NT2/D1 (cell line): ENCODE measurements at regions not wholly inside any gene's neighbourhood (a gene's known extent, or its start where the extent isn't known, plus 50 kb on each side); places are given as distances from the start of the nearest gene placed in this dataset.
"Not testable (repeated sequence)": the region's sequence is repeated elsewhere in the genome, so short reads cannot be mapped to it uniquely, and the experiment has no call there.

Experiments used
- DNase-seq: peaks from one replicate; pipeline ENCODE4 v3.0.0-alpha.2; 2011; ENCODE audit warnings: low read depth, low spot score
- H3K27me3 ChIP-seq: 2 replicates; pipeline ENCODE4 v1.6.0; 2011; ENCODE audit warnings: mild to moderate bottlenecking; ENCODE audit not compliant: insufficient read length, insufficient read depth
- H3K36me3 ChIP-seq: 2 replicates; pipeline ENCODE4 v1.6.1; 2011; ENCODE audit warnings: mild to moderate bottlenecking, low read length, mixed read lengths; ENCODE audit not compliant: insufficient read depth, insufficient read length
- H3K4me1 ChIP-seq: 2 replicates; pipeline ENCODE4 v1.5.1; 2011; ENCODE audit not compliant: insufficient read depth, insufficient read length
- H3K4me3 ChIP-seq: 2 replicates; pipeline ENCODE4 v1.5.1; 2011; ENCODE audit warnings: low read depth; ENCODE audit not compliant: insufficient read length
- H3K9ac ChIP-seq: 2 replicates; pipeline ENCODE4 v1.6.0; 2011; ENCODE audit warnings: low read depth; ENCODE audit not compliant: insufficient read length
- H3K9me3 ChIP-seq: 2 replicates; pipeline ENCODE4 v1.5.1; 2011; ENCODE audit warnings: mild to moderate bottlenecking, low read length; ENCODE audit not compliant: insufficient read depth
- SUZ12 ChIP-seq: IDR thresholded peaks from 2 replicates; pipeline ENCODE4 v1.6.1; 2011; ENCODE audit not compliant: insufficient read length, insufficient read depth; ENCODE audit errors: extremely low read depth
- YY1 ChIP-seq: IDR thresholded peaks from 2 replicates; pipeline ENCODE4 v1.6.1; 2011; ENCODE audit not compliant: insufficient read length, insufficient read depth
- ZNF274 ChIP-seq: IDR thresholded peaks from 2 replicates; pipeline ENCODE4 v1.6.1; 2011; ENCODE audit warnings: mild to moderate bottlenecking, low read depth, low read length

DNA sequence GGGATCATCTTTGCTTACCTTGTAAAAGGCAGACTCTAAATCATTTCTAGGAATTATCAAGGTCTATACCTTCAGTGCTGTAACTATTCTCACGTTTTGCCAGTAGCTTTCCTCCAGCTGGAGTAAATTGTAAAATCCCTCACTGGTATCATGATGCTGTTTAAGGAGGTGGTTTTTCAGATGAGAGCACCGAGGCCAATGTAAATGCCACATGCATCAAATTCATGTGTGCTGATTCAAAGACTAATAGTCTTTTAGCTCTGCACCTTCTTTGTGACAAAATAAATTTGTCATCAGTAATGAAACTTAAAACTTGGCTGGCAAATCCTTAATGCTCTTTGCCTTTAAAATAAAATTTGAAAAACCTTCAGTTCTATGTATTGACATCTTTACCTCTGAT lies 503.8 kb downstream of the SETD4 start:
- no peak for TF ChIP-seq ZNF274
- TF ChIP-seq SUZ12, result no peak
- no peak for TF ChIP-seq YY1

DNA sequence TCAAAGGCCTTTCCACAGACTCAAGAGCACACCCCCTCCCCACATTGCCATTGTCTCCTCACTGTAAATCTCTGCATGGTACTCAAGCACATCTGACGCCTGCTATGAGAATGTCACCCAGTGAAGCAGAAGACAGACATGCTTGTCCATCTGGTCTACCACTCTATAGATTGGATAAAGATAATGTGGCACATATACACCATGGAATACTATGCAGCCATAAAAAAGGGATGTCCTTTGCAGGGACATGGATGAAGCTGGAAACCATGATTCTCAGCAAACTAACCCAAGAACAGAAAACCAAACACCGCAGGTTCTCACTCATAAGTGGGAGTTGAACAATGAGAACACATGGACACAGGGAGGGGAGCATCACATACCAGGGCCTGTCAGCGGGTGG lies 503.4 kb upstream of the RUNX1 start:
- H3K4me3 ChIP-seq, H3K4me1 ChIP-seq, H3K9ac ChIP-seq, H3K36me3 ChIP-seq, H3K9me3 ChIP-seq, DNase-seq, H3K27me3 ChIP-seq: not testable (repeated sequence)

More for the DNA sequence above, 503.8 kb downstream of the SETD4 start:
- Histone ChIP-seq H3K9ac (no peak overlapping the region), H3K4me1 (no peaks in the 10 kb centered on the region), H3K9me3 (no peaks in the 10 kb centered on the region), H3K36me3 (no peaks in the 10 kb centered on the region), H3K4me3 (no peak overlapping the region), H3K27me3 (no peaks in the 10 kb centered on the region)
- no peak for DNase-seq

DNA sequence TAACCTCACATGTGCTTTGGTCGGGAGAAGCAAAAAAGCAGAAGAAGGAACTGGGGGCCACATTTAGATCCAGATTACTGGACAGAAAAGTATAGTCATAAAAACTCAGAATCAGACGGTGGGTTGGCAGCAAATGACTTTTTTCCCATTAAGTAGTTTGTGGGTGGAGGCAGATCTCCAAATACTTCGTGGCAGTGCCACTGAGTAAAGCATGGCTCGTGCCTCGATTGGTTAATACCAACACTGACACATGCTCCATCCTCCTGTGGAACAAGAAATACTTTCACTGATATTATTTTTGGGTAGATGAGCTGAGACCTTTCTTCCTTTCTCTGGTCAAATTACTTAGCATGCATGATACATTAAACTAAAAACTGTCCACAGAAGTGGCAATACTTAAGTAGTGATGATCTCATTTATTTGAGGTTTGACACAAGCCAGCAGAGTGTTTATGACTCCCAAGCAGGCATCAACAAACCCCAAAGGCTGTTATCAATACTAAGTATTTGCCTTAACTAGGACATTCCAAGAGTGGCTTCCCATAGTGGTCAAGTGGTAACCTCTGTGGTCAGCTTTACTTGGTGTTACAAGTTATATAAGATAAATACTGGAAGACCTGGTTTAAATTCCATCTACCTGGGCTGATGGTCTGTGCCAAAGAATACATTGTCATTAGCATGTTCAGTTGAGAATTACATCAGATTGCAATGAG lies 500.0 kb upstream of the RUNX1 start:
- no peak for DNase-seq
- TF ChIP-seq YY1 (no peak), SUZ12 (no peak), ZNF274 (no peak)
- H3K4me3 ChIP-seq, result no peak overlapping the region
- H3K36me3 ChIP-seq, result no peaks in the 10 kb centered on the region
- H3K27me3 ChIP-seq, result no peaks in the 10 kb centered on the region
- no peak overlapping the region for H3K9ac ChIP-seq
- H3K9me3 ChIP-seq, result no peaks in the 10 kb centered on the region
- no peaks in the 10 kb centered on the region for H3K4me1 ChIP-seq

DNA sequence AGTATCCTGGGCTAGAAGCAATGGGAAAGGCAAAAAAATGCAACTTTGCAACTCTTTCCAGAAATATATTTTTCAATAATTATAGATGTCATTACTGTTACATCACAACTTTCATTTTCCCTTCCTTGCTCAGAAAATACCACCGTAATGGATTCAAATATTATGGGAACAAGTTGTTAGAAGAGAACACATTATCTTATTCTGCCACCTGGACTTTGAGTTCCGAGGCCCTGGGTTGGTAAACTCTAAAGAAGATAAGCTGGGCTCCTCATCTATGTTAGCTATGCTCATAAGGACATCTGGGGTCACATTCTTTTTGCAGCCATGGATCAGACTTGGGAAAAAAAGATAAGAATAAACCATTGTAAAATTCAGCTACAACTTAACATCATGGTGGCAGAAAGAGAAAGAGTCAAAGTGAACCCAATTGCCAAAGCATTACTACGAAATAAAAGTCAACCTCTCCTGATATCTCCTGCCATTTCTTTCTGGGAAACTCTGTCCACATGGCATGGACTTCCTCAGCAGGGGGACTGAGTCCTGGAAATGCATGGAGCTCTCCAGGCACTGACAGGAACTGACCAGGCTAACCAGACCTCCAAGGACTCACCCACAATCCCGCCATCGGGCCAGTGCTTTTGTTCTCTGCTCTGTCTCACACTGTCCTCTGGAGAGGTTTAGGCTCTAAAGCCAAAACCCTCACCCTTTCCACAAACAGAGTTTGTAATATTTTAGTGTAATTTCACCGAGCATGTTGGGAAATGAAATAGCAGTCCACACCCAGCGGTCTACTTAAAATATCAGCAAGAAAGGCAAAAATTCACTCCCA lies 499.1 kb upstream of the RUNX1 start:
- H3K27me3 ChIP-seq, result no peaks in the 10 kb centered on the region
- DNase-seq, result no peak
- TF ChIP-seq SUZ12 (no peak), YY1 (no peak)

DNA sequence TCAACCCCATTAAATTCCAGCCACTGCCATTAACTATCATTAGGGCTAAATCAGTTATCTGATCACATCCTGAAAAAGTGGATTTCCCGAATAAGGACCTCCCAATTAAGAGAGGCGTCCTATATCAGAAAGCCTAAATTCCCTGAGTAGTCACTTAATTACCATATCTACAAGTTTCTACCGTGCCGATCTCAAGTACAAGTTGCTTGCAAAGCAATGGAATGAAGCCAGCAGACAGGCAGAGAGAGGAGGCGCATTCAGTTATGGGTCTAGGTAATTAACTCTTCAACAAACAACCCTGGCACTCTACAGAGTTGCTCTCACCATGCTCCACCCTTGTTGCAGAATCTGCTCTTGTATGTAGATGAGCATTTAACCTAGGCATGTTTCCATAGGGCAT lies 494.6 kb upstream of the RUNX1 start:
- no peaks in the 10 kb centered on the region for H3K4me1 ChIP-seq

More for the DNA sequence above, 499.1 kb upstream of the RUNX1 start:
- Histone ChIP-seq H3K4me3 (no peak overlapping the region), H3K9ac (no peak overlapping the region), H3K9me3 (no peaks in the 10 kb centered on the region), H3K4me1 (no peaks in the 10 kb centered on the region), H3K36me3 (no peaks in the 10 kb centered on the region)

DNA sequence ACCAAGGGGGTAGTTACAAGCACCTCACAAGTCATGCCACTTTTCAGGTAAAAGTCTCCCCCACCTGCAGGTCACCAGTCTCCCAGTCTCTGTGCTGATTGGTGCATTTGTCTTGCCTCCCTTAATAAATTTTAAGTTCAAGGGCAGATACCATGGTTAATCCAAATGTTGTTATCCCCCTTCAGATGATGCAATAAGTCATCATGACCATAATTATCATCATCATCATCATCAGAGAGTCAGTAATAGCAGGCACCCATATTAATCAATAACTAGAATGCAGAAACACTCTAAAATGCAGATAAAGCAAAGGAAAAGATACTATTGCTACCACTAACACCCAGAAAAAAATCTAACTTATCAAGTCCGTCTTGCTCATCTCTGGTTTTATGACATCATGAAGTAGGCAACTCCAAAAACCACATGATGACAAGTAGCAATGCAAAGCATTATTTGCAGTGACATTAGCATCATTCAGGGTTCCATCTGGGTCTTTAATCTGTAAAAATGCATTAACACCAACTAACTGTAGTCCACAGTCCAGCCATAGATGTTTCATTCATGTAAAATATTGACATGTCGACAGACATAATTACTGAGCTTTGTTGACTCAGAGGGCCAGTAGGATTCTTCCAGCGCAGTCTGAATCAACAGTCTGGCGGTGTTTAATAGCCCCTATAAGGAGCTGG lies 492.0 kb upstream of the RUNX1 start:
- no peak overlapping the region for H3K4me3 ChIP-seq
- no peaks in the 10 kb centered on the region for H3K27me3 ChIP-seq
- DNase-seq, result no peak
- no peaks in the 10 kb centered on the region for H3K4me1 ChIP-seq
- H3K9ac ChIP-seq, result no peak overlapping the region
- TF ChIP-seq YY1, result no peak
- no peak for TF ChIP-seq SUZ12
- TF ChIP-seq ZNF274, result no peak
- H3K9me3 ChIP-seq, result peaks cover 1% of the 10 kb centered on the region; the same call in 1 of the 2 replicates
- no peaks in the 10 kb centered on the region for H3K36me3 ChIP-seq

More for the DNA sequence above, 494.6 kb upstream of the RUNX1 start:
- Histone ChIP-seq H3K4me3 (no peak overlapping the region), H3K9me3 (no peaks in the 10 kb centered on the region), H3K27me3 (no peaks in the 10 kb centered on the region), H3K36me3 (no peaks in the 10 kb centered on the region), H3K9ac (no peak overlapping the region)
- DNase-seq, result no peak
- TF ChIP-seq SUZ12 (no peak), YY1 (no peak), ZNF274 (no peak)

DNA sequence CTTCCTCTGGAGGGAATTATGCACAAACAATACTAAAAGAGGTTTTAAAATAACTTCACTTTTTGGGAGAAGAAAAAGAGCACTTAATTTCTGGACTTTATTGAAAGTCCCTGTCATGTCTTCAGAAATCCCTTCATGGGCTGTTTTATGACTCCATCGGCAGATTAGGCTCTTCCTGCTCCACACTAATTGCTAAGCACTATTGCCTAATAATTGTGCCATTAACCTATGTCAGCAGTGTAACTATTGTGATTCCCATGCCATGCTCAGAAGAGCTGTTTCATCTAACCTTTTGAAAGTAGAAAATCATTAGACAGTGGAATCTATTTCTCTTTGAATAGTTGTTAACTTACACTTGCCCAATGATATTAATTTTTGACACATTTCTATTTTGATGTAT lies 489.3 kb upstream of the RUNX1 start:
- H3K9ac ChIP-seq, result no peak overlapping the region
- H3K4me3 ChIP-seq, result no peak overlapping the region
- H3K36me3 ChIP-seq, result no peaks in the 10 kb centered on the region
- no peaks in the 10 kb centered on the region for H3K4me1 ChIP-seq
- DNase-seq, result no peak
- H3K9me3 ChIP-seq, result peaks cover 28% of the 10 kb centered on the region
- no peaks in the 10 kb centered on the region for H3K27me3 ChIP-seq
- TF ChIP-seq YY1 (no peak), SUZ12 (no peak), ZNF274 (no peak)
